ENCODE measurements at regions not wholly inside any gene's neighbourhood (a gene's known extent, or its start where the extent isn't known, plus 50 kb on each side); places are given as distances from the start of the nearest gene placed in this dataset.

DNA sequence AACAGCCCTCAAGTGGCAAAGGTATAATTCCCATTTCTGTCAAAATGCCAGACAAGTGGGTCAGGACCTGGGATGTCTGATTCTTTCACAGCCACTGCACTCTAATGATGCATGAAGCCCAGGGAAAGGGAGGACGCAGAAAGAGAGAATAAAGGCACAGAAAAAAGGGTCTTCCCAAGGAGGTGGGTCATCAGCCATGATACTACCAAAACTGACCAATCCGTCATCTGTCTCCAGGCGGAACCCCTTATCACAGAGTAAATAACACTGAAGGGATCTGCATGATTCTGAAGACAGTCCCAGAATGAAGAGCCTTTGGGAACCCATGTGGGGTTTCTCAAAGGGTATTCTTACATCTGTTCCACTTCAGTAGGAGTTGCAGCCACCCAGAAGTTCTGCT lies 73.8 kb upstream of the OPCML start:
- Histone ChIP-seq H4K20me1 (ENCODE audit: insufficient read depth, low read length) (no peaks in the 10 kb centered on the region), H3K36me3 (replicated peaks in 1 of 2; ENCODE audit: control insufficient read depth in 1 of 2, insufficient read depth in 2 of 2, low read length in 2 of 2) (no peaks in the 10 kb centered on the region), H3K4me3 (replicated peaks in 1 of 3; ENCODE audit: insufficient read depth in 1 of 3, low read depth in 2 of 3, low read length in 3 of 3) (no peak overlapping the region), H3K4me2 (ENCODE audit: low read depth, low read length) (no peak overlapping the region), H3K27ac (ENCODE audit: extremely low read length, insufficient read depth, low read length) (no peak overlapping the region), H3K4me1 (ENCODE audit: insufficient read depth, low read length) (no peaks in the 10 kb centered on the region), H3K27me3 (ENCODE audit: control insufficient read depth in 1 of 2, insufficient read depth in 2 of 2, low read length in 2 of 2) (no peaks in the 10 kb centered on the region; a peak in 1 of 5 replicates), H3K9ac (ENCODE audit: insufficient read depth, low read depth, low read length) (no peak overlapping the region), H2AFZ (ENCODE audit: low read length) (no peak overlapping the region), H3K79me2 (ENCODE audit: insufficient read depth, low read length) (no peaks in the 10 kb centered on the region), H3K9me3 (ENCODE audit: low read length) (peaks cover 10% of the 10 kb centered on the region; the same call in 1 of the 2 replicates)
- no TSS peak for BruUV-seq (replicated peaks)
- no peak for ATAC-seq
- TF ChIP-seq, protein P1, sequence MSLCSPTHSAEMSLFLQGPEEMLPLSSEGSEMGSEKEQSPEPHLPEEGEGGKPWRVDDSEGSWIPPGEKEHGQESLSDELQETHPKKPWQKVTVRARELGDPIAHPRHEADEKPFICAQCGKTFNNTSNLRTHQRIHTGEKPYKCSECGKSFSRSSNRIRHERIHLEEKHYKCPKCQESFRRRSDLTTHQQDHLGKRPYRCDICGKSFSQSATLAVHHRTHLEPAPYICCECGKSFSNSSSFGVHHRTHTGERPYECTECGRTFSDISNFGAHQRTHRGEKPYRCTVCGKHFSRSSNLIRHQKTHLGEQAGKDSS (CRISPR knock-in tag; IDR thresholded peaks at IDR 0.05; ENCODE audit: borderline replicate concordance, low read depth), result no peak
- no peak for TF ChIP-seq JUND (CRISPR knock-in tag; IDR thresholded peaks at IDR 0.05)
- TF ChIP-seq, protein P2, sequence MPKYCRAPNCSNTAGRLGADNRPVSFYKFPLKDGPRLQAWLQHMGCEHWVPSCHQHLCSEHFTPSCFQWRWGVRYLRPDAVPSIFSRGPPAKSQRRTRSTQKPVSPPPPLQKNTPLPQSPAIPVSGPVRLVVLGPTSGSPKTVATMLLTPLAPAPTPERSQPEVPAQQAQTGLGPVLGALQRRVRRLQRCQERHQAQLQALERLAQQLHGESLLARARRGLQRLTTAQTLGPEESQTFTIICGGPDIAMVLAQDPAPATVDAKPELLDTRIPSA (CRISPR knock-in tag; IDR thresholded peaks at IDR 0.05; ENCODE audit: borderline replicate concordance), result no peak
- TF ChIP-seq, protein P3, sequence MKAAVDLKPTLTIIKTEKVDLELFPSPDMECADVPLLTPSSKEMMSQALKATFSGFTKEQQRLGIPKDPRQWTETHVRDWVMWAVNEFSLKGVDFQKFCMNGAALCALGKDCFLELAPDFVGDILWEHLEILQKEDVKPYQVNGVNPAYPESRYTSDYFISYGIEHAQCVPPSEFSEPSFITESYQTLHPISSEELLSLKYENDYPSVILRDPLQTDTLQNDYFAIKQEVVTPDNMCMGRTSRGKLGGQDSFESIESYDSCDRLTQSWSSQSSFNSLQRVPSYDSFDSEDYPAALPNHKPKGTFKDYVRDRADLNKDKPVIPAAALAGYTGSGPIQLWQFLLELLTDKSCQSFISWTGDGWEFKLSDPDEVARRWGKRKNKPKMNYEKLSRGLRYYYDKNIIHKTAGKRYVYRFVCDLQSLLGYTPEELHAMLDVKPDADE (CRISPR knock-in tag; IDR thresholded peaks at IDR 0.05), result no peak
- TF ChIP-seq, protein P4, sequence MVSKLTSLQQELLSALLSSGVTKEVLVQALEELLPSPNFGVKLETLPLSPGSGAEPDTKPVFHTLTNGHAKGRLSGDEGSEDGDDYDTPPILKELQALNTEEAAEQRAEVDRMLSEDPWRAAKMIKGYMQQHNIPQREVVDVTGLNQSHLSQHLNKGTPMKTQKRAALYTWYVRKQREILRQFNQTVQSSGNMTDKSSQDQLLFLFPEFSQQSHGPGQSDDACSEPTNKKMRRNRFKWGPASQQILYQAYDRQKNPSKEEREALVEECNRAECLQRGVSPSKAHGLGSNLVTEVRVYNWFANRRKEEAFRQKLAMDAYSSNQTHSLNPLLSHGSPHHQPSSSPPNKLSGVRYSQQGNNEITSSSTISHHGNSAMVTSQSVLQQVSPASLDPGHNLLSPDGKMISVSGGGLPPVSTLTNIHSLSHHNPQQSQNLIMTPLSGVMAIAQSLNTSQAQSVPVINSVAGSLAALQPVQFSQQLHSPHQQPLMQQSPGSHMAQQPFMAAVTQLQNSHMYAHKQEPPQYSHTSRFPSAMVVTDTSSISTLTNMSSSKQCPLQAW (CRISPR knock-in tag; IDR thresholded peaks at IDR 0.05), result no peak
- TF ChIP-seq, protein P5, sequence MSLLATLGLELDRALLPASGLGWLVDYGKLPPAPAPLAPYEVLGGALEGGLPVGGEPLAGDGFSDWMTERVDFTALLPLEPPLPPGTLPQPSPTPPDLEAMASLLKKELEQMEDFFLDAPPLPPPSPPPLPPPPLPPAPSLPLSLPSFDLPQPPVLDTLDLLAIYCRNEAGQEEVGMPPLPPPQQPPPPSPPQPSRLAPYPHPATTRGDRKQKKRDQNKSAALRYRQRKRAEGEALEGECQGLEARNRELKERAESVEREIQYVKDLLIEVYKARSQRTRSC (CRISPR knock-in tag; IDR thresholded peaks at IDR 0.05; ENCODE audit: low read depth), result no peak
- TF ChIP-seq, protein P6, sequence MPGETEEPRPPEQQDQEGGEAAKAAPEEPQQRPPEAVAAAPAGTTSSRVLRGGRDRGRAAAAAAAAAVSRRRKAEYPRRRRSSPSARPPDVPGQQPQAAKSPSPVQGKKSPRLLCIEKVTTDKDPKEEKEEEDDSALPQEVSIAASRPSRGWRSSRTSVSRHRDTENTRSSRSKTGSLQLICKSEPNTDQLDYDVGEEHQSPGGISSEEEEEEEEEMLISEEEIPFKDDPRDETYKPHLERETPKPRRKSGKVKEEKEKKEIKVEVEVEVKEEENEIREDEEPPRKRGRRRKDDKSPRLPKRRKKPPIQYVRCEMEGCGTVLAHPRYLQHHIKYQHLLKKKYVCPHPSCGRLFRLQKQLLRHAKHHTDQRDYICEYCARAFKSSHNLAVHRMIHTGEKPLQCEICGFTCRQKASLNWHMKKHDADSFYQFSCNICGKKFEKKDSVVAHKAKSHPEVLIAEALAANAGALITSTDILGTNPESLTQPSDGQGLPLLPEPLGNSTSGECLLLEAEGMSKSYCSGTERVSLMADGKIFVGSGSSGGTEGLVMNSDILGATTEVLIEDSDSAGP (CRISPR knock-in tag; IDR thresholded peaks at IDR 0.05; ENCODE audit: borderline replicate concordance), result no peak
- TF ChIP-seq ZNF451 (CRISPR knock-in tag; IDR thresholded peaks at IDR 0.05), result no peak
- TF ChIP-seq NPAS2 (CRISPR knock-in tag; IDR thresholded peaks at IDR 0.05; ENCODE audit: borderline replicate concordance), result no peak
- TF ChIP-seq FOXO1 (CRISPR knock-in tag; IDR thresholded peaks at IDR 0.05), result no peak
- CTCF ChIA-PET (ENCODE audit: low intra/inter-chr PET ratio, low total read pairs), result no interaction called here
- POLR2A ChIA-PET, result no interaction called here
- no peak for FAIRE-seq
- no peak for DNase-seq (ENCODE audit: low spot score)
- WGBS (ENCODE audit: low lambda C conversion rate), result 36% methylated on average over 3 of the region's 3 CpGs
- in situ Hi-C loops (cut with HindIII; ENCODE audit: extremely low pct_ligation_motif_present, low pct_unique_long_range_greater_than_20kb) (no loop called here), intact Hi-C loops (cut with micrococcal nuclease; ENCODE audit: unreplicated experiment) (no loop called here)
